GM23248 (cell line): ENCODE measurements at regions not wholly inside any gene's neighbourhood (a gene's known extent, or its start where the extent isn't known, plus 50 kb on each side); places are given as distances from the start of the nearest gene placed in this dataset.

Experiments used
- EZH2 ChIP-seq: fragments of 200-600 bp; sonication (generic); IDR thresholded peaks from 2 replicates; pipeline ENCODE4 v1.6.1; 2018; ENCODE audit warnings: antibody characterized with exemption, mild to moderate bottlenecking; ENCODE audit not compliant: insufficient read depth, poor library complexity, severe bottlenecking
- EZH2phosphoT487 ChIP-seq: fragments of 200-600 bp; sonication (generic); IDR thresholded peaks from 2 replicates; pipeline ENCODE4 v1.6.1; 2018; ENCODE audit warnings: antibody characterized with exemption, moderate library complexity, mild to moderate bottlenecking, low read depth; ENCODE audit not compliant: insufficient read depth

DNA sequence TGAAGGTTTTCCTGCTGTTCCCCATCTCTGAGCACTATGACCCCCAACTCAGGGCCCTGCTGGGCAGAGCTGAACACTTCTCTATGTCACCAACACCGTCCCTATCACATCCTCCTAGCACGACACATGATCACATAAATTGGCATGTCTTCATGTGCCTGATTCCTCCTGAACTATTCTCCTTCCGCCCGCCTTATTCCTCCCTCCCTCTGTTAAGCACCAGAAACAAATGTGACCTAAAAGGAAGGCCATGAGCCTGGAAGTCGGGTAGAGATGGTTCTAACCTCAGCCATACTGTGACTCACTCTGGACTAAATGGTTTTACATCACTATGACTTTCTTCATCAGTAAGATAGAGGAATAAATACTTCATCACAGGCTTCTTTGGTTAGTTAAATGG is 80.8 kb upstream of the DYNLRB2 start:
- TF ChIP-seq EZH2 (no peak), EZH2phosphoT487 (no peak)
